HG02571 (cell line): ENCODE measurements at regions not wholly inside any gene's neighbourhood (a gene's known extent, or its start where the extent isn't known, plus 50 kb on each side); places are given as distances from the start of the nearest gene placed in this dataset.
"Not testable (repeated sequence)": the region's sequence is repeated elsewhere in the genome, so short reads cannot be mapped to it uniquely, and the experiment has no call there.

Experiments
- ATAC-seq: cut with Tn5 transposase; IDR thresholded peaks from one replicate; pipeline ENCODE4 v1.9.1; 2021; ENCODE audit warnings: mild to moderate bottlenecking, moderate library complexity; ENCODE audit not compliant: unreplicated experiment

- ATAC-seq = no peak
Measured at GRCh38 chr3:75118779-75119178, 504.3 kb upstream of the CNTN3 start.

- ATAC-seq = no peak
Measured at GRCh38 chr3:75126556-75126955, 512.1 kb upstream of the CNTN3 start.

- ATAC-seq = no peak
Measured at GRCh38 chr3:75129101-75129500, 514.6 kb upstream of the CNTN3 start.

- ATAC-seq = no peak
Measured at GRCh38 chr3:75136100-75136897, 521.8 kb upstream of the CNTN3 start.

- ATAC-seq = no peak
Measured at GRCh38 chr3:75138345-75138744, 523.9 kb upstream of the CNTN3 start.

- no peak for ATAC-seq
Measured at GRCh38 chr3:75140904-75141615, 523.1 kb upstream of the FRG2C start.

GRCh38 chr3:75144406-75144805, 519.7 kb upstream of the FRG2C start:
- no peak for ATAC-seq

GRCh38 chr3:75171630-75172230, 492.4 kb upstream of the FRG2C start:
- no peak for ATAC-seq

GRCh38 chr3:75176937-75177336, 487.2 kb upstream of the FRG2C start:
- ATAC-seq = no peak

GRCh38 chr3:75180235-75180944, 483.7 kb upstream of the FRG2C start:
- peak; percentile 63 for ATAC-seq

- no peak for ATAC-seq
Measured at GRCh38 chr3:75180945-75181298, 483.2 kb upstream of the FRG2C start.

GRCh38 chr3:75188962-75189361, 475.2 kb upstream of the FRG2C start:
- ATAC-seq = no peak

GRCh38 chr3:75192146-75192616, 471.9 kb upstream of the FRG2C start:
- no peak for ATAC-seq

- ATAC-seq = no peak
Measured at GRCh38 chr3:75193797-75194196, 470.3 kb upstream of the FRG2C start.

GRCh38 chr3:75214332-75214731, 449.8 kb upstream of the FRG2C start:
- not testable (repeated sequence) for ATAC-seq

GRCh38 chr3:75218577-75218976, 445.6 kb upstream of the FRG2C start:
- ATAC-seq = no peak

GRCh38 chr3:75220932-75221331, 443.2 kb upstream of the FRG2C start:
- ATAC-seq = no peak

- no peak for ATAC-seq
Measured at GRCh38 chr3:75224412-75224811, 439.7 kb upstream of the FRG2C start.

- ATAC-seq = no peak
Measured at GRCh38 chr3:75232216-75232615, 431.9 kb upstream of the FRG2C start.

- ATAC-seq = no peak
Measured at GRCh38 chr3:75235631-75236030, 428.5 kb upstream of the FRG2C start.

GRCh38 chr3:75237053-75237452, 427.1 kb upstream of the FRG2C start:
- no peak for ATAC-seq
